ENCODE measurements at regions not wholly inside any gene's neighbourhood (a gene's known extent, or its start where the extent isn't known, plus 50 kb on each side); places are given as distances from the start of the nearest gene placed in this dataset.

- TF ChIP-seq ESRRG (CRISPR knock-in tag; IDR thresholded peaks at IDR 0.05): no peak
- no peak for TF ChIP-seq ZFP30 (CRISPR knock-in tag; IDR thresholded peaks at IDR 0.05)
- TF ChIP-seq ZNF8 (CRISPR knock-in tag; IDR thresholded peaks at IDR 0.05): no peak
- no peak for TF ChIP-seq ZNF70 (CRISPR knock-in tag; IDR thresholded peaks at IDR 0.05)
- TF ChIP-seq TOX (CRISPR knock-in tag; IDR thresholded peaks at IDR 0.05; ENCODE audit: borderline replicate concordance): no peak
- TF ChIP-seq, protein P1, sequence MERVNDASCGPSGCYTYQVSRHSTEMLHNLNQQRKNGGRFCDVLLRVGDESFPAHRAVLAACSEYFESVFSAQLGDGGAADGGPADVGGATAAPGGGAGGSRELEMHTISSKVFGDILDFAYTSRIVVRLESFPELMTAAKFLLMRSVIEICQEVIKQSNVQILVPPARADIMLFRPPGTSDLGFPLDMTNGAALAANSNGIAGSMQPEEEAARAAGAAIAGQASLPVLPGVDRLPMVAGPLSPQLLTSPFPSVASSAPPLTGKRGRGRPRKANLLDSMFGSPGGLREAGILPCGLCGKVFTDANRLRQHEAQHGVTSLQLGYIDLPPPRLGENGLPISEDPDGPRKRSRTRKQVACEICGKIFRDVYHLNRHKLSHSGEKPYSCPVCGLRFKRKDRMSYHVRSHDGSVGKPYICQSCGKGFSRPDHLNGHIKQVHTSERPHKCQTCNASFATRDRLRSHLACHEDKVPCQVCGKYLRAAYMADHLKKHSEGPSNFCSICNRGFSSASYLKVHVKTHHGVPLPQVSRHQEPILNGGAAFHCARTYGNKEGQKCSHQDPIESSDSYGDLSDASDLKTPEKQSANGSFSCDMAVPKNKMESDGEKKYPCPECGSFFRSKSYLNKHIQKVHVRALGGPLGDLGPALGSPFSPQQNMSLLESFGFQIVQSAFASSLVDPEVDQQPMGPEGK (CRISPR knock-in tag; IDR thresholded peaks at IDR 0.05; ENCODE audit: borderline replicate concordance): no peak
- no peak for TF ChIP-seq CSDC2 (CRISPR knock-in tag; IDR thresholded peaks at IDR 0.05)
- no peak for TF ChIP-seq SNAI2 (CRISPR knock-in tag; IDR thresholded peaks at IDR 0.05)
- no peak for TF ChIP-seq OSR1 (CRISPR knock-in tag; IDR thresholded peaks at IDR 0.05)
- TF ChIP-seq ARNTL (CRISPR knock-in tag; IDR thresholded peaks at IDR 0.05; ENCODE audit: borderline replicate concordance, low read depth): no peak
- TF ChIP-seq, protein P2, sequence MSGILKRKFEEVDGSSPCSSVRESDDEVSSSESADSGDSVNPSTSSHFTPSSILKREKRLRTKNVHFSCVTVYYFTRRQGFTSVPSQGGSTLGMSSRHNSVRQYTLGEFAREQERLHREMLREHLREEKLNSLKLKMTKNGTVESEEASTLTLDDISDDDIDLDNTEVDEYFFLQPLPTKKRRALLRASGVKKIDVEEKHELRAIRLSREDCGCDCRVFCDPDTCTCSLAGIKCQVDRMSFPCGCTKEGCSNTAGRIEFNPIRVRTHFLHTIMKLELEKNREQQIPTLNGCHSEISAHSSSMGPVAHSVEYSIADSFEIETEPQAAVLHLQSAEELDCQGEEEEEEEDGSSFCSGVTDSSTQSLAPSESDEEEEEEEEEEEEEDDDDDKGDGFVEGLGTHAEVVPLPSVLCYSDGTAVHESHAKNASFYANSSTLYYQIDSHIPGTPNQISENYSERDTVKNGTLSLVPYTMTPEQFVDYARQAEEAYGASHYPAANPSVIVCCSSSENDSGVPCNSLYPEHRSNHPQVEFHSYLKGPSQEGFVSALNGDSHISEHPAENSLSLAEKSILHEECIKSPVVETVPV (CRISPR knock-in tag; IDR thresholded peaks at IDR 0.05): no peak
- no peak for TF ChIP-seq CREB5 (CRISPR knock-in tag; IDR thresholded peaks at IDR 0.05; ENCODE audit: low read depth)
- TF ChIP-seq ZC3H10 (CRISPR knock-in tag; IDR thresholded peaks at IDR 0.05): no peak
- TF ChIP-seq RARB (CRISPR knock-in tag; IDR thresholded peaks at IDR 0.05): no peak
These were observed 78.6 kb upstream of the SH3BP4 start for GRCh38 chr2:234873103-234873827.

Measured in SK-N-SH treated with all-trans-retinoic acid at 6 μM for 48 hours (cell line).